HT-29 (cell line): ENCODE measurements at regions not wholly inside any gene's neighbourhood (a gene's known extent, or its start where the extent isn't known, plus 50 kb on each side); places are given as distances from the start of the nearest gene placed in this dataset.
A peak's percentile ranks its signal among the peaks of the same experiment; 100 is the strongest.

ENCODE experiments used
- DNase-seq: peaks from one replicate; pipeline ENCODE4 v3.0.0-alpha.2; 2015; ENCODE audit warnings: low spot score

DNA sequence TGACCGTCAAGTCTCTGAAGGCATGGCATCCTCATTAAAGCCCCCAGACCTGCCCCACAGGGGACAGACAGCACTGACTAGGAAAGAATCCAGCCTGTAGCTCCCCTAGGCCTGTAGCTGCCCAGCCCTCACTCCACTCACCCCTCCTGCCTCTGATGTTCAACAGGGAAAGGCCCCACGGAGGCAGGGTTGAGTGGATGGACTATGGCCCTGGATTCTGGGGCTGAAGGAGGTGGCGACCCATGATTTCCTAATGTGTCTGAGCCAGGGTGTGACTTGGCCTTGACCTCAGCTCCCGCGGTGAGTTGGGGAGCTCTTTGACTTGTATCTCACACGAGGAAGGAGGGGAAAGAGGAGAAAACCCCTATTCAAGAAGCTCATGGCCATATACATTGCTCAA, 238.5 kb upstream of the CSF3R start:
- no peak for DNase-seq

DNA sequence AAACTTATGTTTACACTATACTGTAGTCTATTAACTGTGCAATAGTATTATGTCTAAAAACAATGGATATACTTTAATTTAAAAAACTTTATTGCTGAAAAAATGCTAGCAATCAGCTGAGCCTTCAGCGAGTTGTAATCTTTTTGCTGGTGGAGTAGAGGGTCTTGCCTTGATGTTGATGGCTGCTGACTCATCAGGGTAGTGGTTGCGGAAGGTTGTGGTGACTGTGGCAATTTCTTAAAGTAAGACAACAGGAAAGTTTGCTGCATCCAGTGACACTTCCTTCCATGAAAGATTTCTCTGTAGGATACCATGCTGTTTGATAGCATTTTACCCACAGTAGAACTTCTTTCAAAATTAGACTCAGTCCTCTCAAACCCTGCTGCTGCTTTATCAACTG, 234.7 kb upstream of the CSF3R start:
- DNase-seq = no peak

DNA sequence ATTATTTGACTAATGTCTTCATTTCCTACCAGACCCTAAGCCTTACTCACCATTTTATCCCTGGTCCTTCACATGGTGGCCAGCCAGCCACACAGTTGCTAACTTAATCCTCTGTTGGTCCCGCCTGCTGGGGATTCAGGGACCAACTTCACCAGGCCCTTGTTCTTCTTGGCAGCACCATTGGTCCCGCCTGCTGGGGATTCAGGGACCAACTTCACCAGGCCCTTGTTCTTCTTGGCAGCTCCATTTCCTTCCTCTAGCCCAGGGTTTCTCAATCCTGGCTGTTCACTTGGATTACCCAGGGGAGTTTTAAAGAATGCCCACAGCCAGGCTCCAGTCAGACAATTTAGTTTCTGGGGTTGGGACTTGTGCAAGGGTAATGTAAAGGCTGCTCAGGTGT, 233.1 kb upstream of the CSF3R start:
- DNase-seq = no peak

DNA sequence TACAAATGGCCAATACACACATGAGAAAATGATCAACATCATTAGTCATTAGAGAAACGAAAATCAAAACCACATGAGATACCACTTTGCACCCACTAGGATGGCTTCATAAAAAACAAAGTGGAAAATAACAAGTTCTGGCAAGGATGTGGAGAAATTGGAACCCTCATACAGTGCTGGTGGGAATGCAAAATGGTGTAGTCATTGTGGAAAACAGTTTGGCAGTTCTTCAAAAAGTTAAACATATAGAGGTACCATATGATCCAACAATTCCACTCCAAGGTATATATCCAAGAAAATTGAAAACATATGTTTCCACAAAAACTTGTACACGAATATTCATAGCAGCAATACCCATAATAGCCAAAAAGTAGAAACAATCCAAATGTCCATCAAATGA, 231.6 kb upstream of the CSF3R start:
- no peak for DNase-seq

DNA sequence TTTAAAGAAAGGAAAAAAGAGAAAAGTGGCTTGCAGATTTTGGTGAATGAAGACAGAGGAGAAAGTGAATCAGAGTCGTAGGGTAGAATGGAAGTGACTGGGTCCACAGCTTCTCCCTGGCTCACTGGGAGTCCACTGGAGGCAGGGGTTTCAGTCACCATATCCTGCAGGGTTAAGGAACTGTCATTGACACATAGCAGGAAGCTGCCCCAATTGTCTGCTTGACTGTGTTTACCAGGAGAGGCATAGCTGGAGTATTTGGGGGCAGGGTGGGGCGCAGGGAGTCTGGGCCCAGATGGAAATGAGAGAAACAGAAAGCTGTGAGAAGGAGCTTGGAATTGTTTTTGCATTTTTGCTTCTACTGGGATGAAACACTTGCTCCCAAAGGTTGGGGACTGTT, 228.8 kb upstream of the CSF3R start:
- DNase-seq = no peak

DNA sequence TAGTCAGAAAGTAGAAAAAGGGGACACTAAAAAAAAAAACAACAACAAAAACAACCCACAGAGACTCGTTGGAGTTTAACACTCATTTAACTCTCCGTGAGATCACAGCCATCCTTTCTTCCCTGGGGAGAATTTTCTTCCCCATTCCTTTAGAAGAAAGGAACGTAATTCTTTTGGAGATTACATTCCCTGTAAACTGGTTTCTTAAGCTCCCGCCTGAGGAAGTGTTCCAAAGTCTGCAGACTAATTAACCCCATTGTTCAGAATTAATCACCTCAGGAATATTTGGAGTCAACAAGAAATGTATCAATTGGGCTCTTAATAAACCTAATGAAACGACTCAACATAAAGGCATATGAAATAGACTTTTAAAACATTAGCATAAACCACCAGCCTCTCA, 228.2 kb upstream of the CSF3R start:
- DNase-seq = no peak

DNA sequence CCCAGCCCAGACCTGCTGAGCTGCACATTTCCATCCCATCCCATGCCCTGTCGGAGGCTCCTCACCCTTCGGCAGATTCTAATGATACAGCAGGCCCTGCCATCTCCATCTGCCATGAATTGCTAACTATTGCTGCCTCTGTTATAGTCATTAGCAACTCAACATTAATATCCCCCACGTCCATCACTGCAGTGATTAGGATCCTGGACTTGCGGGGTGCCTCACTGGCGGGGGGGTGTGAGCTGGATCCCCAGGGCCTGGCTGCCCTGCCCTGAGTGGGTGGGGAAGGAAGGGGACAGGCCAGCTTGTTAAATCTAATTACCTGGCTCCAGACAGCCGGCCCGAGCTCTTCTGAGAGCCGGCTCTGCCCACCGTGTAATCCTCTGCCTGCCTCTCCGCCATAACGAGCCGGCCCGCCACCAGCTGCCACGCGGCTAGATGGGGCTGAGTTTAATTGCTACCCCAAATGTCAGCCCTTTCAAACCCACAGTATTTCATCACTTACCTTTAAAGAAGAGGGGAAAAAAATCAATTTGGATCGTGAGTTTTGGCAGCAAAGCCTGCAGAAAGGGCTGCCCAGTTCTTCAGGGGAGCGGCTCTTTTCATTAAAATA, 227.3 kb upstream of the CSF3R start:
- DNase-seq = no peak

DNA sequence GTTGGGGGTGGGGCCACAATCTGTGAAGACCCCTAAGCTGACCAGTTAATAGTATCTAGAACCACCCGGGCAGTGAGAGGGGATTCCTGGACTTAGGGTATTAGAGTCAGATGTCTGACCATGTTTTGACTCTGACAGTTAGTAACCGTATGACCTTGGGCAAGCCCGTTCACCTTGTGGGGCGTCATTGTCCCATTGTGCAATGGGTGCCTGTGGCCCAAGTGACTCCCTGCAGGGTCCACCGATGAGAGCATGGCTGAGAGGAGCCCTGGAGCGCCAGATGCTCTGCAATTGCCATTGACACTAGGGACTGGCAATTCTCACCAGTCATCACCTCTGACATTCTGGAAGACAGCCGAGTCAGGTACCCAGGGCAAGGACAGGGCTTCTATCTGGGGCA, 225.9 kb upstream of the CSF3R start:
- no peak for DNase-seq

DNA sequence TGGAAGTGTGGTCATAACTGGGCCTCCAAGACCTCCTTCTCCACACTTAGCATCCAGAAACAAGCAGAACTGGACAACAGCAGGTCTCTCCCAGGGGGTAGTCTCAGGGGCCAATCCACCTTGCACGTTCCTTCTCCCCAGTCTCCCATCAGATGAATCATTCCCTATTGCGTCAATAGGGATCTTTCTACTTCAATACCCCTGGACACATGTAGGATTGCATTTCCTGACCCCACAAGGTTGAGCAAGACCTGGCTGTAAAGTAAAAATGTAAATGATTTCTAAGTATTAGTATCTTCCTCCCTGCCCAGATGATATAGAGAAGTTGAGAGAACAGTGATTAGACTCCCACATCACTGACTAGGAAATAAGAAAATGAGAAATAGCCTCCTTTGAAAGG, 224.5 kb upstream of the CSF3R start:
- no peak for DNase-seq

DNA sequence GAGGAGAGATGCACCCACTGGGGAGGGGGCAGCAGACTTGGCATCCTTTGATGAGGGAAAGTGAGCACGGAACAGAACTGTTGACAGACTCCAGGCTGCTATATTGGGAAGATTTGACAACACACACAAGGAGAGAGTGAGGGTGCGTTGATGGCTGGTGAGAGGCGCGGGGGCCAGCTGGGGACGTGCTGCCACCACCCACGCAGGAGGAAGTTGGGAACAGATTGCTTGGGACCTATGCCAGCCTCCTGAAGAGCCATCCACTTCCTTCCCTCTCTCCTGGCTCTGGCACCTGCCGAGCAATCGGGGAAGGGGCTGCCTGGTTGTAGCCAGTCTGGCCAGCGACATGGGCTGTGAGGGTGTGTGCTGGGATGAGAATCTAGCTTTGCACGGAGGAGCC, 223.7 kb upstream of the CSF3R start:
- no peak for DNase-seq

DNA sequence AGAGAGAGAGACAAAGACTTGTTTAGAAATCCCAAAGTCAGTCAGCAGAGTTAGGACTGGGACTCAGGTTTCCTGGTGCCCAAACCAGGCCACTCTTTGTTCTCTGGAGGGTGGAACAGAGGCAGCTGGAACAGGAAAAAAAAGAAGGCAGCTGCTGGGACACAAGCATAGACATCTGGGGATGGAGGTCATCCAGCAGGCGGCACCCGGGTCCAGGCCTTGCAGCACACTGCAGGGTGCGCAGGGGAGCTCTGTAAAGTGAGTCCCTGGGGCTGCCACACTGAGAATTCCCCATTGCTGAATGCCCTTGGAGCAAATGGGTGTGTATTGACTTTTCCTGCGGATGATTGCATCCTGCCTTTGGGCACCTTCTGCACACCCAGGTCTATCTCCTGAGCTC, 222.9 kb upstream of the CSF3R start:
- no peak for DNase-seq

DNA sequence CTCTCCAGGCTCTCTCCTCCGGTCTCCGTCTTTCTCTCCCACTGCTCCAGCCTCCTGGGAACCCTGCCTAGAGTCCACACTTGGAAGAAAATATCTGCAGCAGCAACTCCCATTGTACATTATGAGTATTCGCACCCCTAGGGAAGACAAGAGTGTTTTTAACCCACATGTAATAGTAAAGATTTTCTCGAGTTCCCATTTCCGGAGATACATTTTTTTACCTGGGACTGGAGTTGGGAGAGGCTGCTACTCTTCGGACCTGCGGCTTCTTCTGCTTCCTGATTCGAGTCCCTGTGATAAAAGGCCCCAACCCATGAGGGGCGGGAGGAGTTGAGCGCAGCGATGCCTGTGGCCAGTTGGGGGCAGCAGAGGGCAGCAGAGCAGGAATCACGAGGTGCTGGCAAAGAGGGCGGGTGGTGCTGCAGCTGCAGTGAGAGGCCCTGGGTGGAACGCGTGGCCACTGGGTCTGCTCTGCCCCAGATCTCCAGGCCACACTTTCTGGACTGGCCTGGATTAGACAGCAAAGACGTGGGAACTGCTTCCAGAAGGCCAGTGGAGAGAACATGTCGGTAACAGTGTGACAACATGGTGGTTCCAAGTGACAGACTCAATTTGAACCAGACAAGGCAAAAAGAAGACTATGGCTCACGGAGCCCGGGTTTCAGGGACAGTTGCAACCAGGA, 221.0 kb upstream of the CSF3R start:
- peak; percentile 77 for DNase-seq

DNA sequence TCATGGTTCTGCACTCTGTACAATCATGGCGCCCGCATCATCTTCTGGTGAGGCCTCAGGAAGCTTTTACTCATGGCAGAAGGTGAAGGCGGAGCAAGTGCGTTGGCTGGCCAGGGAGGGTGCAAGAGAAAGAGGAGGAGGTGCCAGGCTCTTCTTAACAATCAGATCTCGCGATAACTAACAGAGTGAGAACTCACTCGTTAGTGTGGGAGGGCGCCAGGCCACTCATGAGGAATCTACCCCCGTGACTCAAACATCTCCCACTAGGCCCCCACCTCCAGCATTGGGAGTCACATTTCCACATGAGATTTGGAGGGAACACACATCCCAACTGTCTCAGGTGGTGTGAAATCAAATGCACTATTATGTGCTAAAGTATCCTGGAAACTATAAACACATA, 220.2 kb upstream of the CSF3R start:
- no peak for DNase-seq

DNA sequence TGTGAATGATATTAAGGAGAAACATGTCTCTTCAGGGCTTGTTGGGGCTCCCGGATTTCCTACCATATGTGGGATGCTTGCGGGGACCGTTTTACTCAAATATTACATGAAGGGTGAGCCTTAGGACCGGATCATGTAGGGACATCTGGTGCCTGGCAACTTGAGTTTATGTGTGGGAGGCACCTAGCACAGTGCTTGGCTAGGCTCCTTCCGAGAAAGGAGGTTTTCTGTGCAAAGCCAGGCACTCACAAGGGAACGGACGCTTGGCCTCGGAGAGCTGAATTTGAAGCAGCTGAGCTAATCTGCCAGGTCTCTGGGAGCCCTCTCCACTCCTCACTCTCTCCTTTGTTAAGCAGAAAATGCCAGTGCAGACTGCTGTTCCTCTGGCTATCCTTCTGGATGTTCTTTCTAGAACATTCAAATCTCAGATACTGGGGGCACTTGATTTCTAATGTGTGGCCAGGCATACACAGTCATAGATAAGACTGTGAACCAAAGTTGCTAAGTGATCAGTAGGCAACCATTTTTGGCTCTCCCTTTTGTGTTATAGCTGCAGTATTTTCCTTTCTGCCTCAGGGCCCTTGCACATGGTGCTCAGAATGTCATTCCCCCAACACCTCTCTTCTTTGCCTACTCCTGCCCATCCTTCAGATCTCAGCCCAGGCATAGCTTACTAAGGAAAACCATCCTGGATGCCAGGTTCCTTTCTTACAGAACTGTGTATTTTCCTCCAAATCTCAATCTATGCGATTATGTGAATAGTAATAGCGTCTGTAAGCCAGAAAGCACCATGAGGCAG, 216.6 kb upstream of the CSF3R start:
- no peak for DNase-seq

DNA sequence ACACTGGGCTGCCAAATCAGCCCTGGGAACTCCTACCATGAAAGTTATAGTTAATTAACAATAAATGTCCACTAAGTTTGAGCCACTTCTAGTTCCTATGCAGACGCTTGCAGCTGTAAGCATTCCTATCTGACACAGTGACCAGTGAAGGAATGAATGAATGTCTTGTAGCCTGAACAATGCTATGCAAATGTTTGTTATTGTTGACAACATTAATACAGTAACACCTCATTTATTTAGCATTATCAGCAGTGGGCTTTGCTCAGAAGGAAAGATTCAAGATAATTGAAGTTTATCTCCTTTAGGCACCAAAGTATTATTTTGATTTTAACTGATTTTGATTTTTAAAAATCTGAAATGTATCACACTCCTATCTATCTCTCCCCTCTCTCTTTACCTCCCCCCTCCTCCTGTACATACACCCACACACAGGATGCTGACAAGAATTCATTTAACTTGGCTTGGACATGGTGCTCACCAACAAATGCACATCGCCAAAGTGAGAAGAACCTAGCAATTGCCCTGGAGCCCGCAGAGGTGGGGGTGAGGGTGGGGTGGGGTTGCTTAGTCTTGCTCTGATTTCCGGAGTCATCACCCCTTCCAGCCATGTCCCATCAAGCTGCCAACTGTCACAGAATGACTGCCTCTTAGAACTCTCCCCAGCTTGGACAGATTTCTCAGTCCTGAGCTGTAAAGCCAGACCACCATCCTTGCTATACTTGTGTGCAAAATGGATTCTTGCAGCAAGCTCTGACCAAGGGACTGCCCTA, 215.3 kb upstream of the CSF3R start:
- no peak for DNase-seq

DNA sequence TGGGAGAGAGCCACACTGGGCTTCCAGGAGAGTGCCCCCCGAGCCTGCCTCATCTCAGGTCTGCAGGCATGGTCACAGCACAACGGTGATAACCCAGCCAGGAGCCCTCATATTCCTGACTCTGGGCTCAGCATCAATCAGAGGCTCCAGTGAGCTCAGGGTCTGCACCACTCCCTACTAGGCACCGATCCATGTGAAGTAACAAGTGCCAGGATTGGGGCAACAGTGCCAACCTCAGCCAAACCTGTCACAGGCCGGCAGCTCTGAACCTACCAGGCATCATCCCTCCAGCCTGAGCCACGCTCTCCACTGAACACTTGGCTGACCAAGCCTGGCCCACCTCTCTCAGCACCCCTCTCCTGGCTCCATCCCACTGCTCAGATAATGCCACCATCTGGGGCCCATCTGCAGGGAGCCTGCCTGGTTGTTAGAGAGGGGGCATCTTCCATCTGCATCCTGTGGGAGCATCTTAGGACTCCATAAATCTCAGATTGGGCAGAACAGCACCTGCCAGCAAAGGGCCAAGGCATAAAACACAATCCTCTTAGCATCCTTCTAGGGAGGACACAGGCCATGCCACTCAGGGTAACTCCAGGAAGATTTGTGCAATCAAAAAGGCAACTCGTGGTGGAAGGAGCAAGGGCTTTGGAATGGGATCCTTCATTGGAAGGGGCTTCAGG, 213.7 kb upstream of the CSF3R start:
- no peak for DNase-seq

DNA sequence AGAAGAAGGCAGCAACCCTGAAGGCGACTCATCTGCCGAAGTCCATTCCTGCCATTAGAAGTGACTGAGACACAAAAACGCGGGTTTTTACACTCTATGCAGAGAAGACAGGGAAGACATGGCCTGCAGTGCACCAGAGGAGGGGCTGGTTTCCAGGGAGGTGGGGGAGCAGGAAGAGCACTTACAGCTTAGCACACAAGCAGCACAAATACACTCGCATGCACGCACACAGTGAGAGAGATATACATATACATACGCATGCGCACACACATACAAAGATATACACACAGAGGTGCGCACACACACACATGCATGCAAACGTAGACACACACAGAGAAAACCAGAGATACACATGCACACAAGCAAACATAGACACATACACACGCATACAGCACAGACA, 210.9 kb upstream of the CSF3R start:
- DNase-seq = no peak

DNA sequence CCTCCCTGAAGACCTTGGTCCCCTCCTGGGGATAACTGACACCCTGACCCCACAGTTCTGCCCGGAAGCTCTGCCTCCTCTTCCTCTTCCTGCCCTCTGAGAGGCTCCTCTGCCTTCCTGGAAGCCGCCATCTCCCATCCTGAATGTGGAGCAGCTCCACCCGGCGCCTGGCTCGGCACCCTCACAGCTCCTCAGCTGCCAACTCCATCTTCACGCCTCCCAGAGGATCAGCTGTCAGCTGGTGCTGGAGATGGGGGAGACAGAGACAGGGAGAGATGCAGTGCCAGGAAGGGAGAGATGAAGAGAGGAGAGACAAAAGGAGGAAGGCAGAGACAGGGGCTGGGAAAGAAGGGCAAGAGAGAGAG, 210.4 kb upstream of the CSF3R start:
- DNase-seq = no peak

DNA sequence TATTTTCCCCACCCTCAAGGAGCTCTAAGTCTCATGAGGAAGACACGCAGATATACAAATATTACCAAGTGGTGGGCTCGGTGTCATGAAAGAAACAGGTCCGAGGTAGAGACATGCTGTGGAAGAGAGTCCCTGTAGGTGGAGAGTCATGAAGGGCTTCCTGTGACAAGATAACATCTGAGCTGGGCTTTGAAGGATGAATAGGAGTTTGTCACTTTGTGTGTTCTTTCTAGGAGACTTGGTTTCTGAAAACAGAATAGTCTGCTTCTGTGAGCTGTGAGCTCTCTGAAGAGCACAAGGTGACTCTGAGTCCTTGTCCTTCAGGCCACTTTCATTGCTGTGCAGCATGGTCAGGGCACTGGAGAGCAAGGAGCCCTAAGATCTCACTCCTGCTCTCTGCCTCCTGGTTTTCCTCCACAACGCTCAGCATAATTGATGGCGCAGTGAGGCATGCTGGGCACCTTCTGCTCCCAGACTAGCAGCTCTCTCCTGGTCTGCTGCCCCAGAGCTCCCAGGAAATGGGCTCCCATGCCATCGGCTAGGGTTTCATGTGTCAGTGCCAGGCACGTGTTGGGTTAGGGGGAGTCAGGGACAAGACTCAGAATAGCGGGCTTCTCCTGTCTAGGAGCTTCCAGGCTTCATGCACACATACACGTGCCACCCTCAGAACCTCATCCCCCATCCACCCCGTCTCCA, 209.9 kb upstream of the CSF3R start:
- no peak for DNase-seq

DNA sequence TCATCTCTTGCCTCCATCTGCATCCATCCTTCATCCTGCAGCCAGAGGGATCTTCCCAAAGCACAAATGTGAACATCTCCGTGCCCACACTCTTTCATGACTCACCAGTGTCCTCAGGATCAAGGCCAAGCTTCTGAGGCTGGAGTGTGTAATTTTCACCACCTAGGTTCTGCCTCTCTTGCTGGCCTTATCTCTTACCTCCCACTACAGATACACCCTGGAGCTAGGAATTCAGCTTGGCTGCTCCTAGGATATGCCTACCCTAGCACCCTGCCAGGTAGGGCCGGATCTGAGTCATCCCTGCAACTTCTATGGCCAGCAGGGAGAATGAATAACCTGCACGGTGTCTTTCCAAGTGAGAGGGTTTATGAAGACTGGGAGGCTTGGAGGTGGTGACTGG, 208.7 kb upstream of the CSF3R start:
- peak; percentile 25 for DNase-seq

DNA sequence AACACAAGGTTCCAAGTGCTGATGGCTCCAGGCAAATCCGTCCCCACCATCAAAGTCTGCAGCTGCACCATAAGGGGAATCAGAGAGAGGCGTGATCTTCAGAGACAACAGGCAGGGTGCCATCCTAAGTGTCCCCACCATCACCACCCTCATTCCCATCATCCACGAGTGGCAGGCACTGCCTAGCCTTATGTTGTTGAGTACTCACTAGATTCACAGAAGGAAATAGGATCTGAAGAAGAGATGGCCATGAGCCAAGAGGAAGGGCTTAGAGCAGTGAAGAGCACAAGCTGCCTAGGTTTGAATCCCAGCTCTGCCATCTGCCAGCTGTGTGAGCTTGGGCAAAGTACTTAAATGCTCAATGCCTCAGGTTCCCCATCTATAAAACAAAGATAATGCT, 207.3 kb upstream of the CSF3R start:
- DNase-seq = no peak
